DOHH2 (cell line): ENCODE measurements at regions not wholly inside any gene's neighbourhood (a gene's known extent, or its start where the extent isn't known, plus 50 kb on each side); places are given as distances from the start of the nearest gene placed in this dataset.

Source experiments
- CTCF ChIP-seq: fragments of 200-600 bp; sonication (generic); IDR thresholded peaks from one replicate; pipeline ENCODE4 v1.5.1; 2014; ENCODE audit warnings: antibody characterized with exemption, mild to moderate bottlenecking, low read depth, low read length; ENCODE audit not compliant: poor library complexity, severe bottlenecking
- EZH2phosphoT487 ChIP-seq: fragments of 200-600 bp; sonication (generic); IDR thresholded peaks from 2 replicates; pipeline ENCODE4 v1.6.1; 2017; ENCODE audit warnings: borderline replicate concordance, mild to moderate bottlenecking, antibody characterized with exemption, low read length, moderate library complexity, mixed read lengths

- no peak for TF ChIP-seq CTCF
- TF ChIP-seq EZH2phosphoT487, result no peak
These were observed 144.3 kb downstream of the KCNE4 start for GRCh38 chr2:223196331-223196730.
